HG03571 (cell line): ENCODE measurements at regions not wholly inside any gene's neighbourhood (a gene's known extent, or its start where the extent isn't known, plus 50 kb on each side); places are given as distances from the start of the nearest gene placed in this dataset.
"Not testable (repeated sequence)": the region's sequence is repeated elsewhere in the genome, so short reads cannot be mapped to it uniquely, and the experiment has no call there.

Source experiments
- ATAC-seq: cut with Tn5 transposase; IDR thresholded peaks from one replicate; pipeline ENCODE4 v1.9.1; 2021; ENCODE audit not compliant: unreplicated experiment

GRCh38 chr21:23822760-23823159 is 1784.5 kb downstream of the MRPL39 start:
- ATAC-seq: no peak

GRCh38 chr21:23817337-23817736 is 1789.9 kb downstream of the MRPL39 start:
- ATAC-seq: no peak

DNA sequence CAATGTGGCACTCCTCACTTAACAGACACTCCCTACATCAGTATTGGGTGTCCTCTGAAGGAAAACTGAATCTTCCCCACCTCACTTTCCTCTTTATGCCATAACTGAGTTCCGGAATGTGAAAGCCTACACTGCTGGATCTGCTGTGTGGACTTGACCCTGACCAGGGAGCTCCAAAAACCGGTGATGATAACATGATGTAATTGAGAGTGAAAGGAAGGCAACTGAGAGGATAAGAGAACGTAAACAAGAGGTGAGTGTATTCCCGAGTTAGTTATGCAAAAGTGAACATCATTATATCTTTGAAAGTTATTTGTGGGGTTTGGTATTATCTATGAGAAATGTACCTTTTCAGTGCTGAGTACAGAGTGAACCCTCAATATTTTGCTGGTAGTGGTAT is 1794.8 kb downstream of the MRPL39 start:
- no peak for ATAC-seq

- ATAC-seq: no peak
Measured at GRCh38 chr21:23811805-23812204, 1795.5 kb downstream of the MRPL39 start.

- no peak for ATAC-seq
Measured at GRCh38 chr21:23809573-23809972, 1797.7 kb downstream of the MRPL39 start.

- not testable (repeated sequence) for ATAC-seq
Measured at GRCh38 chr21:23806966-23807548, 1800.2 kb downstream of the MRPL39 start.

DNA sequence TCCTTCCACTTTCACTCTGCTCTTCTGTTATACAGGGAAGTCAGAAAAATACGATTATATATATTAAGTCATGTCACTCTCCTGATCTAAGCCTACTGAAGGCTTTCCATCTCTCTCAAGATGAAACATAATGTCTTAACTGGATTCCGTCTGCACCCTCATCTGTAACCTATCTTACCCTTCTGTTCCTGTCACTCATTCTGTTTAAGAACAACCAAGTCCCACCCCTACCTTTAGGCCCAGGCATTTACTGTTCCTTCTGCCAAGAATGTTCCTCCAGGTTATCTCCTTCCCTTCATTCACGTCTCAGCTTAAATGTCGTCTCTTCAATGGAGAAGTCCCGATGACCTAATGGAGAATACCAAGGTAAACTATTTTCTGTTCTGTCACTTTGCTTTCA is 1802.4 kb downstream of the MRPL39 start:
- no peak for ATAC-seq

GRCh38 chr21:23801292-23801691 is 1806.0 kb downstream of the MRPL39 start:
- ATAC-seq: no peak

GRCh38 chr21:23799376-23799775 is 1807.9 kb downstream of the MRPL39 start:
- no peak for ATAC-seq

DNA sequence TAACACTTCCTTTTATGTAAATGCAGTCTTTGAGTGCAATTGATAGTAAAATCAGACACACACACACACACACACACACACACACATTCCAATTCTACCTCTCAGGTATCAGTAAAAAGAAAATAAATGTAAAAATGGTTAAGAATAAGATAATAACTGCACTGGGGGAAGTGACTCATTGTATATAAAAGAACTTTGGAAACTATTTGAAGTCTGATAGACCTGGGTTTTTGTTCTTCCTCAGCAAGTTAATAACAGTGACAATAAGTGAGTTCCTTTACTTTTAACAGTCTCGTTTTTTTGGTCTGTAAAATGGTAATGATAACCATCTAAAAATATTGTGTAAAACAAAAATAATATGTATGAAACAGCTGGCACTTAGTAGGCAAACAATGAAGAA is 1815.0 kb downstream of the MRPL39 start:
- ATAC-seq: no peak

DNA sequence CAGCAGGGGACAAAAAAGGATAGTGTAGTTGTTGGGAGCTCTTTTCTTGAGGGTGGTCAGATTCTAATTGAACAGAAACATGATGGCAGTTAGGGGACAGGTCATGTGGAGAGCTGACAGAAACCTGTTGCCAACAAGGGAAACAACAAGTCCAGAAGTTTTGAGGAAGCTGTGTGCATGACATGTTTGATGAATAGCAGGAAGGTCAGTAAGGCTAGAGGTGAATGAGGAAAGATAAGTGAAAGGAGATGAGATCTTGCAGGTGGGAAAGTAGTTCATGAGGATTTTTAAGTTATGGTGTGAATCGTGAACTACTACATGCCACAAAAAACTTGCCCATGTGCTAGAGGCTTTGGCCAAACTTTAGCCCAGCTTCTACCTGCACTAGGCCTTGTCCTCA is 1817.4 kb downstream of the MRPL39 start:
- no peak for ATAC-seq

DNA sequence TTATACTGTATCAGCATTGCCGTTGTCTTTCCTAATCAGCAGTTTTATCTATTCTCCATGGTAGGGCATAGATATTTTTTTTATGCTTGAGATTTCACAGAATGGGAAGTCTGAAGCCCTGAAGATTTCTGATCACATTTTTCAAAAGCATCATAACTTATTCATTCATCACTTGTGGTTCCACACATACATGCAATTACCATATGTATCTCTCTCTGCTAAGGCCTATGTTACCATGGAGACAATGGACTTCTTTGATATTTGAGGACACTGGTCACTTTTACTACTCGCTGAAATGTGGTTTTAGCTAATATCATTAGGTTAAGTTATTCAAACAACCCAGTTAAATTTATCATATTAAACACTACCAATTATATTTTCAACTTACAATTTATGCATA is 1827.0 kb downstream of the MRPL39 start:
- no peak for ATAC-seq

DNA sequence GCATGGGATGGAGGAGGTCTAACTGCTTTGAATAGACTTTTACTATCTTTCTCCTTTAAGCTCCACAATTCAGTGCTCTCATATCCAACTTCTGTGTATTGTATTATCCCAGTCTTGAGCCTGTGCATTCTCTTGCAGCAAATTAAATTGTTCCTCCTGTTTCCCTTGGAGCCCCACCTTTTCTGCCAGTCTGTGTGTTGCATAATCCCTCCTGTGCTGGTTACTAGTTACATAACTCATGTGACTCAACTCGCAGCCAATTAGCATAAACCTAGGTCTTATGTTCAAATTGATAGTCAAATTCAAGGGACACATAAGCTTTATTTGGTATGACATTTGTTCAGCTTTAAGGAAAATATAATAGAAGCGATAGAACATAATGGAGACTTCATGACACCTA is 1863.5 kb downstream of the MRPL39 start:
- ATAC-seq: no peak

- no peak for ATAC-seq
Measured at GRCh38 chr21:23740463-23740862, 1866.8 kb downstream of the MRPL39 start.

DNA sequence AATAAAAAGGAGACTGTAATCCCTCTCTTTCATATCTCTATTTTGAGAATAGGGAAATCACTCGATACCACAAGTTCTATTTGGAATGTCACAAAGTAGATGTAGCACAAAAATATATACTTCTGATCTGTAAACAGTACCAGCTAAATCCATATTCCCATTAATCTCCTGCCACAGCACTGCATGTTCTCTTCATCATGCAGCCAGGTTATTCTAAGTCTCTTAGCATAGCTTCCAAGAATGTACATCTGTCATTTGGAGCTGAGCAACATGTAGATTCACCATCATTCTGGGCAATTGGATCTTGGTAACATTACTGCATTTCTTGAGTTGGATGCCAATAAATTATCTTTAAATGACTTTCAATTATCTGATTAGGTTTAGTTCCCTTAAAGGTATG is 1874.5 kb downstream of the MRPL39 start:
- ATAC-seq: no peak

DNA sequence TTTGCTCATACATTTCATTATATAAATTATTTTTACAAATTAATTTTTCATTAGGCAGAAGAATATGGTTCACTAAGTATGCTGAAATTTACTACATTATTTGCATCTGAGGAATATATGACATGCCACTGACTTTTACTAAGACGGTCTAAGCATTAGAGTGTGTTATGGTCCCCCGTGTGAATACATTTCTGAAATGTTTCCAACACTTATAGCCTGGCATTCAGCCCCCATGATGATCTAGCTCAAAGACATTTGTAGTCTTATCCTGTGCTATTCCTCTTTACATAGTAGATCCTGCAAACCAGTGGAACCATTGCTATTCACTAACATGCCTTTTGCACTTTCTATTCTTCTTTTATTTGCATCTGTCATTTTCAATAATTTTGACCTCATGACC is 1878.0 kb downstream of the MRPL39 start:
- ATAC-seq: no peak

DNA sequence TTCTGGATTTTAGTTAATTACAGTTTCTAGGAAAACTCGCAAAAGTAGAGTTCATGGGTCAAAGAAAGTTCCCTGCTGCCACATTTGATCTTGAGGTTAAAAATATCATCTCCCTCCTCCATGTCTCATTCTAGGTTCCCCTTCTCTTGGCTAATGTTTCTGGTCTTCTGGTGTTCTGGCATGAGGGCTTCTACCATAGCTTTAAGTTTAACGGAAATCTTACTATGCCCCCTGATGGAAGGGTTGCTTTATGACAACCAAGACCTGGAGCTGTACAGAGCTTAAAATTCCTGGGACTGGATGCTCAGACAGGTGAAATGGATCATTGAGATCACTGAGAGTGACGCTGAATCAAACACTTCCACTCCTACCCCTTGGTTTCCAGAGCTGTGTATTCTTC is 1881.7 kb downstream of the MRPL39 start:
- no peak for ATAC-seq

GRCh38 chr21:23718446-23719285 is 1888.6 kb downstream of the MRPL39 start:
- no peak for ATAC-seq

- ATAC-seq: no peak
Measured at GRCh38 chr21:23712166-23712565, 1895.1 kb downstream of the MRPL39 start.

- no peak for ATAC-seq
Measured at GRCh38 chr21:23706431-23706830, 1900.8 kb downstream of the MRPL39 start.

DNA sequence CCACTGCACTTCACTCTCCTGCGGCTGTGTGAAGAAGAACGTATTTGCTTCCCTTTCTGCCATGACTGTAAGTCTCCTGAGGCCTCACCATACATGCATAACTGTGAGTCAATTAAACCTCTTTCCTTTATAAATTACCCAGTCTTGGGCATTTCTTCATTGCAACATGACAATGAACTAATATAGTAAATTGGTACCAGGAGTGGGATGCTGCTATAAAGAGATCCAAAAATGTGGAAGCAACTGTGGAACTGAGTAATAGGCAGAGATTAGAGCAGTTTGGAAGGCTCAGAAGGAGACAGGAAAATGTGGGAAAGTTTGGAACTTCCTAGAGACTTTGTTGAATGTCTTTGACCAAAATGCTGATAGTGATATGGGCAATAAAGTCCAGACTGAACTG is 1907.9 kb downstream of the MRPL39 start:
- ATAC-seq: no peak

DNA sequence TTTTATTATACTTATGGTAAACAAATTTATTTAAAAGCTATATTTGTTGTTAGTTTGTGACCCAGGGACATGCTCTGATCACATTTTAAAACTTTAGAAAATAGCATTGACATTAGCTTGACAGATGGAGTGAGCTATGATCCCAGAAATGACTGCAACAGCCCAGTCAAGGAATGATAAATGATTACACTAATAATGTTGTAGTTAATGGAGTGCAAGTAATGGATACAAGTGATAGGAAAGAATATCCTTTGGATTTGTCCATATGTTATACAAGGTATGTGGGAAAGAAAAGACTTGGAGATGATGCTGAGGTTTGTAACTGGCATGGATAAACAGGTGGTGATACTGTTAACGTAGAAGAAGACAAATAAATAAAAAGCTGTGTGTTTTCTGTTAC is 1908.7 kb downstream of the MRPL39 start:
- no peak for ATAC-seq

DNA sequence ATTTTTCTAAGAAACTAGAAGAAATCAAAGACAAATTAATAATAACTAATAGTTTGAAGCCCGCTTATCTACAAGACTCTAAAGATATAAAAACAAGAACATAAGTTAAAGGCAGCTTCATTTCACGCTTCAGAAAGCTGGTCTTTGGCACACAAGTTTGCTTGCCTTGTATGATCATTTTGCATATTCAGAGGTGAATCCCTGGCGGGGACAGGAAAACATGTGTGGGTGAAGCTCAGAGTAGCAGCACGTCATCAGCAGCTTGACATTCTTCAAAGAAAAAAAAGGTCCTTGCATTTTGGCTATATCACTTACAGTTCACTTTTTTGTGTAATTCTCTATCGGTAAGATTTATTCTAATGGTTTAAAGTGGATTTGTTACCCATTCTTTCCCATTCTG is 1911.8 kb downstream of the MRPL39 start:
- ATAC-seq: no peak
